Activated T-cell treated with anti-CD3 and anti-CD28 coated beads for 24 hours (primary cell): ENCODE measurements at regions not wholly inside any gene's neighbourhood (a gene's known extent, or its start where the extent isn't known, plus 50 kb on each side); places are given as distances from the start of the nearest gene placed in this dataset.

Experiments
- DNase-seq: peaks from one replicate; pipeline ENCODE4 v3.0.0-alpha.2; 2020; ENCODE audit warnings: low read depth

- DNase-seq = no peak
Measured at GRCh38 chr14:65186951-65187350, 84.6 kb upstream of the MAX start.

GRCh38 chr14:65187421-65188049, 85.2 kb upstream of the MAX start:
- DNase-seq = no peak

GRCh38 chr14:65190312-65190711, 88.0 kb upstream of the MAX start:
- no peak for DNase-seq

- DNase-seq = no peak
Measured at GRCh38 chr14:65191716-65192115, 89.4 kb upstream of the MAX start.

GRCh38 chr14:65192686-65193085, 90.4 kb upstream of the MAX start:
- no peak for DNase-seq

- DNase-seq = no peak
Measured at GRCh38 chr14:65193916-65194590, 91.7 kb upstream of the MAX start.

GRCh38 chr14:65195042-65195719, 92.9 kb upstream of the MAX start:
- no peak for DNase-seq

GRCh38 chr14:65198346-65198745, 96.0 kb upstream of the MAX start:
- DNase-seq = no peak

- DNase-seq = no peak
Measured at GRCh38 chr14:65200454-65200853, 98.1 kb upstream of the MAX start.

GRCh38 chr14:65203574-65203973, 101.3 kb upstream of the MAX start:
- no peak for DNase-seq

- no peak for DNase-seq
Measured at GRCh38 chr14:65204056-65204455, 101.7 kb upstream of the MAX start.

GRCh38 chr14:65206078-65206447, 103.7 kb upstream of the MAX start:
- DNase-seq = no peak

GRCh38 chr14:65206448-65207096, 104.3 kb upstream of the MAX start:
- DNase-seq = no peak

GRCh38 chr14:65208548-65208947, 106.2 kb upstream of the MAX start:
- DNase-seq = no peak

GRCh38 chr14:65210118-65210821, 108.0 kb upstream of the MAX start:
- no peak for DNase-seq

GRCh38 chr14:65210822-65211182, 108.5 kb upstream of the MAX start:
- no peak for DNase-seq

GRCh38 chr14:65211341-65211987, 109.1 kb upstream of the MAX start:
- no peak for DNase-seq

- DNase-seq = no peak
Measured at GRCh38 chr14:65213316-65213715, 111.0 kb upstream of the MAX start.

GRCh38 chr14:65214741-65215140, 112.4 kb upstream of the MAX start:
- no peak for DNase-seq

- no peak for DNase-seq
Measured at GRCh38 chr14:65219353-65219752, 117.0 kb upstream of the MAX start.

- DNase-seq = peak; percentile 46
Measured at GRCh38 chr14:65222440-65222858, 120.1 kb upstream of the MAX start.

GRCh38 chr14:65223636-65224035, 121.3 kb upstream of the MAX start:
- no peak for DNase-seq
